Fibroblast of lung (primary cell): ENCODE measurements at regions not wholly inside any gene's neighbourhood (a gene's known extent, or its start where the extent isn't known, plus 50 kb on each side); places are given as distances from the start of the nearest gene placed in this dataset.
A peak's percentile ranks its signal among the peaks of the same experiment; 100 is the strongest.

Experiments
- DNase-seq, 2 donors: peaks; one replicate each; pipeline versions ENCODE4 v3.0.0 to v3.0.0-alpha.2; 2010; ENCODE audit warnings: low read depth in 2 of 2
- H2AFZ ChIP-seq: 2 replicates; pipeline ENCODE4 v1.5.1; 2012; ENCODE audit warnings: low read length, control low read depth, inconsistent platforms
- H3K27ac ChIP-seq: 2 replicates; pipeline ENCODE4 v1.5.1; 2011; ENCODE audit warnings: low read length, control low read depth; ENCODE audit not compliant: insufficient read depth
- H3K27me3 ChIP-seq: 2 replicates; pipeline ENCODE4 v1.5.1; 2011; ENCODE audit warnings: mild to moderate bottlenecking, low read length; ENCODE audit not compliant: control insufficient read depth, insufficient read depth
- H3K36me3 ChIP-seq: 2 replicates; pipeline ENCODE4 v1.5.1; 2011; ENCODE audit warnings: low read length; ENCODE audit not compliant: control insufficient read depth, insufficient read depth
- H3K4me1 ChIP-seq: 2 replicates; pipeline ENCODE4 v1.5.1; 2011; ENCODE audit warnings: low read length; ENCODE audit not compliant: control insufficient read depth, insufficient read depth; ENCODE audit errors: extremely low read depth
- H3K4me2 ChIP-seq: 2 replicates; pipeline ENCODE4 v1.5.1; 2011; ENCODE audit warnings: low read length, control low read depth; ENCODE audit not compliant: insufficient read depth; ENCODE audit errors: extremely low read depth
- H3K4me3 ChIP-seq, 4 experiments: fragments of 200-600 bp in 1 of 4; sonication (generic) in 1 of 4; replicated peaks in 1 of 4; 2 replicates each; pipeline ENCODE4 v1.5.1; 2011 to 2016; ENCODE audit warnings: low read length in 4 of 4, low read depth in 3 of 4, mild to moderate bottlenecking in 3 of 4, control low read depth in 2 of 4, inconsistent platforms in 1 of 4, mixed read lengths in 1 of 4; ENCODE audit not compliant: insufficient read depth in 1 of 4; ENCODE audit errors: control extremely low read depth in 1 of 4
- H3K79me2 ChIP-seq: 2 replicates; pipeline ENCODE4 v1.5.1; 2012; ENCODE audit warnings: mild to moderate bottlenecking, low read length, inconsistent platforms; ENCODE audit not compliant: control insufficient read depth, insufficient read depth
- H3K9ac ChIP-seq: 2 replicates; pipeline ENCODE4 v1.5.1; 2011; ENCODE audit warnings: mild to moderate bottlenecking, low read length, control low read depth; ENCODE audit not compliant: insufficient read depth
- H3K9me3 ChIP-seq: 2 replicates; pipeline ENCODE4 v1.5.1; 2012; ENCODE audit warnings: low read depth, low read length; ENCODE audit not compliant: control insufficient read depth, insufficient read depth
- H4K20me1 ChIP-seq: 2 replicates; pipeline ENCODE4 v1.5.1; 2011; ENCODE audit warnings: low read length; ENCODE audit not compliant: control insufficient read depth, insufficient read depth; ENCODE audit errors: extremely low read depth
- EZH2 ChIP-seq: IDR thresholded peaks from 2 replicates; pipeline ENCODE4 v1.5.1; 2012; ENCODE audit warnings: low read length, control low read depth, mild to moderate bottlenecking; ENCODE audit errors: missing control alignments
- TF ChIP-seq, protein P1 (sequence below), 2 donors: IDR thresholded peaks in 1 of 2; conservative IDR thresholded peaks in 1 of 2; 1 replicate in 1 of 2; 2 replicates in 1 of 2; pipeline ENCODE4 v1.5.1; 2011 to 2012; ENCODE audit warnings: low read length in 2 of 2, control low read depth in 1 of 2, inconsistent platforms in 1 of 2, low read depth in 1 of 2, mild to moderate bottlenecking in 1 of 2

DNA sequence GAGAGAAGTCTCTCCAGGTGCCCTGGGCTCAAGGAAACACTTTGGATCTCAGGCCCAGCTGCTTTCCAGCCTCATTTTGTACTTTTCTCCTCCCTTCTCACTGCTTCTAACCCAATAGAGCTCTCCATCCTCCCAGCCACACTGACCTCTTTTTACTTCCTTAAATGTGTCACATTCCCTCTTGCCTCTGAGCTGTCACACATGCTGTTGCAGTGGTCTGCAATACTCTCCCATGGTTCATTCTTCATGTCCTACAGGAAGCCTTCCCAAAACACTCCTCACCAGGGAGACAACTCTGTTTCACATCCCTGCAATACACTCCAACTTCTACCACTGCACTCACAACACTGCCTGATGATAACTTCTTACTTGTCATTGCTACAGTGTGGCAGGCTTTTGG lies 242.1 kb upstream of the DYNLRB2 start:
- H3K79me2 ChIP-seq = no peaks in the 10 kb centered on the region
- no peaks in the 10 kb centered on the region for H3K27me3 ChIP-seq
- H3K36me3 ChIP-seq = no peaks in the 10 kb centered on the region
- H3K4me2 ChIP-seq = no peak overlapping the region
- H4K20me1 ChIP-seq = no peaks in the 10 kb centered on the region
- H3K4me3 ChIP-seq = no peak overlapping the region
- no peak for DNase-seq
- H3K4me1 ChIP-seq = peaks cover 17% of the 10 kb centered on the region
- TF ChIP-seq, protein P1, sequence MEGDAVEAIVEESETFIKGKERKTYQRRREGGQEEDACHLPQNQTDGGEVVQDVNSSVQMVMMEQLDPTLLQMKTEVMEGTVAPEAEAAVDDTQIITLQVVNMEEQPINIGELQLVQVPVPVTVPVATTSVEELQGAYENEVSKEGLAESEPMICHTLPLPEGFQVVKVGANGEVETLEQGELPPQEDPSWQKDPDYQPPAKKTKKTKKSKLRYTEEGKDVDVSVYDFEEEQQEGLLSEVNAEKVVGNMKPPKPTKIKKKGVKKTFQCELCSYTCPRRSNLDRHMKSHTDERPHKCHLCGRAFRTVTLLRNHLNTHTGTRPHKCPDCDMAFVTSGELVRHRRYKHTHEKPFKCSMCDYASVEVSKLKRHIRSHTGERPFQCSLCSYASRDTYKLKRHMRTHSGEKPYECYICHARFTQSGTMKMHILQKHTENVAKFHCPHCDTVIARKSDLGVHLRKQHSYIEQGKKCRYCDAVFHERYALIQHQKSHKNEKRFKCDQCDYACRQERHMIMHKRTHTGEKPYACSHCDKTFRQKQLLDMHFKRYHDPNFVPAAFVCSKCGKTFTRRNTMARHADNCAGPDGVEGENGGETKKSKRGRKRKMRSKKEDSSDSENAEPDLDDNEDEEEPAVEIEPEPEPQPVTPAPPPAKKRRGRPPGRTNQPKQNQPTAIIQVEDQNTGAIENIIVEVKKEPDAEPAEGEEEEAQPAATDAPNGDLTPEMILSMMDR (conservative IDR thresholded peaks at IDR 0.05 in 1 of 2, IDR thresholded peaks at IDR 0.05 in 1 of 2; ENCODE audit: low read depth in 1 of 2, low read length in 2 of 2) = no peak
- no peak for TF ChIP-seq EZH2
- no peaks in the 10 kb centered on the region for H3K9me3 ChIP-seq
- H3K9ac ChIP-seq = no peak overlapping the region
- H2AFZ ChIP-seq = no peak overlapping the region
- H3K27ac ChIP-seq = no peak overlapping the region

- Histone ChIP-seq H4K20me1 (no peaks in the 10 kb centered on the region), H3K9ac (no peak overlapping the region), H3K9me3 (no peaks in the 10 kb centered on the region), H3K79me2 (no peaks in the 10 kb centered on the region), H3K4me2 (no peak overlapping the region), H3K36me3 (no peaks in the 10 kb centered on the region), H2AFZ (no peak overlapping the region), H3K4me3 (no peak overlapping the region), H3K4me1 (peaks cover 17% of the 10 kb centered on the region), H3K27ac (no peak overlapping the region), H3K27me3 (no peaks in the 10 kb centered on the region)
- TF ChIP-seq EZH2 = no peak
- TF ChIP-seq, protein P1 (conservative IDR thresholded peaks at IDR 0.05 in 1 of 2, IDR thresholded peaks at IDR 0.05 in 1 of 2; ENCODE audit: low read depth in 1 of 2, low read length in 2 of 2) = no peak
- DNase-seq = no peak
Measured at GRCh38 chr16:80296034-80296433, 244.8 kb upstream of the DYNLRB2 start.

DNA sequence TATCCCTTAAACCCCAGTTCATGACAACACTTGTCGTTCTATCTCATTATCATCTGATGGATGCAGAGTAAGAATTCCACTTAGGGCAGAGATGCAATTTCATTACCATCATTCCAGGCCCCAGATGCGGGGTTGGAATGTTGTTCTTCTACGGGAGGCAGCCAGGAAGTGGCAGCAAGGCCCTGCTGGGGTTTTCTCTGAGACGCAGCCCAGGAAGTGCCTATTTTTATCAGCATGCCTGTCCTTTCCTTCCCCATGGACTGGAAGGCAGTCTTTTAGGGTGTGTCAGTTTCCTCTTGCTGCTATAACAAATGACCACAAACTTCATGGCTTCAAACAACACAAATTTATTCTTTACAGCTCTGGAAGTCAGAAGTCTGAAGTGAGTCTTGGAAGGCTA lies 246.6 kb upstream of the DYNLRB2 start:
- no peaks in the 10 kb centered on the region for H3K79me2 ChIP-seq
- peaks cover 3% of the 10 kb centered on the region for H3K4me1 ChIP-seq
- H3K27ac ChIP-seq = no peak overlapping the region
- peak in 1 of 2 donors; percentile 35 for DNase-seq
- no peaks in the 10 kb centered on the region for H3K9me3 ChIP-seq
- TF ChIP-seq, protein P1 (conservative IDR thresholded peaks at IDR 0.05 in 1 of 2, IDR thresholded peaks at IDR 0.05 in 1 of 2; ENCODE audit: low read depth in 1 of 2, low read length in 2 of 2) = no peak
- no peak for TF ChIP-seq EZH2
- no peaks in the 10 kb centered on the region for H4K20me1 ChIP-seq
- no peak overlapping the region for H3K4me2 ChIP-seq
- H3K9ac ChIP-seq = no peak overlapping the region
- no peak overlapping the region for H3K4me3 ChIP-seq
- no peaks in the 10 kb centered on the region for H3K27me3 ChIP-seq
- no peaks in the 10 kb centered on the region for H3K36me3 ChIP-seq
- no peak overlapping the region for H2AFZ ChIP-seq
